Upper lobe of left lung (tissue), 6 donors: ENCODE measurements at regions not wholly inside any gene's neighbourhood (a gene's known extent, or its start where the extent isn't known, plus 50 kb on each side); places are given as distances from the start of the nearest gene placed in this dataset.

Experiments
- ATAC-seq, 2 donors: fragments of 200-7000 bp; cut with Tn5 transposase; one replicate each; pipeline ENCODE4 v1.9.1; 2022; ENCODE audit warnings: mild to moderate bottlenecking in 2 of 2, moderate library complexity in 2 of 2; ENCODE audit not compliant: low FRiP score in 2 of 2
- DNase-seq, 2 donors: peaks; one replicate each; pipeline ENCODE4 v3.0.0-alpha.2; 2019 to 2020
- H3K27ac ChIP-seq, 4 donors: fragments of 200-600 bp; sonication (generic); one replicate each; pipeline ENCODE4 v1.5.1; 2016 to 2019
- H3K27me3 ChIP-seq, 4 donors: fragments of 200-600 bp; sonication (generic); one replicate each; pipeline ENCODE4 v1.5.1; 2017 to 2019
- H3K36me3 ChIP-seq, 4 donors: fragments of 200-600 bp; sonication (generic); one replicate each; pipeline ENCODE4 v1.5.1; 2016 to 2019
- H3K4me1 ChIP-seq, 4 donors: fragments of 200-600 bp; sonication (generic); one replicate each; pipeline ENCODE4 v1.5.1; 2018 to 2019
- H3K4me3 ChIP-seq, 4 donors: fragments of 200-600 bp; sonication (generic); one replicate each; pipeline ENCODE4 v1.5.1; 2017 to 2019; ENCODE audit warnings: mild to moderate bottlenecking in 2 of 4, moderate library complexity in 1 of 4
- H3K9me3 ChIP-seq, 4 donors: fragments of 200-600 bp; sonication (generic); one replicate each; pipeline ENCODE4 v1.5.1; 2018 to 2019
- CTCF ChIP-seq, 6 experiments: fragments of 450-650 bp in 4 of 6; fragments of 200-600 bp in 2 of 6; sonication (generic) in 2 of 6; IDR thresholded peaks; one replicate each; pipeline ENCODE4 v1.5.1; 2016 to 2019; ENCODE audit warnings: antibody characterized with exemption in 6 of 6
- EP300 ChIP-seq, 4 donors: sonication (generic); formaldehyde crosslinking; IDR thresholded peaks; one replicate each; pipeline ENCODE4 v1.5.1; 2017; ENCODE audit warnings: antibody characterized with exemption in 4 of 4, control low read depth in 2 of 4
- POLR2A ChIP-seq, 4 donors: fragments of 450-650 bp; IDR thresholded peaks; one replicate each; pipeline ENCODE4 v1.5.1; 2016 to 2017; ENCODE audit warnings: antibody characterized with exemption in 4 of 4, mild to moderate bottlenecking in 2 of 4
- POLR2AphosphoS5 ChIP-seq, 2 donors: sonication (generic); formaldehyde crosslinking; IDR thresholded peaks; one replicate each; pipeline ENCODE4 v1.5.1; 2017; ENCODE audit warnings: antibody characterized with exemption in 2 of 2
- WGBS, 2 donors: methylation state at CpG; one replicate each; pipeline ENCODE4 v1.1.5; 2017 to 2018; 5-methylcytosine and 5-hydroxymethylcytosine counted together
- donor health status: DM: no; HTN: no; CAD: no; lungs with moderate emphysema.
- donor health status: DM: no; HTN: yes; CAD: no; lungs with severe emphysema.

DNA sequence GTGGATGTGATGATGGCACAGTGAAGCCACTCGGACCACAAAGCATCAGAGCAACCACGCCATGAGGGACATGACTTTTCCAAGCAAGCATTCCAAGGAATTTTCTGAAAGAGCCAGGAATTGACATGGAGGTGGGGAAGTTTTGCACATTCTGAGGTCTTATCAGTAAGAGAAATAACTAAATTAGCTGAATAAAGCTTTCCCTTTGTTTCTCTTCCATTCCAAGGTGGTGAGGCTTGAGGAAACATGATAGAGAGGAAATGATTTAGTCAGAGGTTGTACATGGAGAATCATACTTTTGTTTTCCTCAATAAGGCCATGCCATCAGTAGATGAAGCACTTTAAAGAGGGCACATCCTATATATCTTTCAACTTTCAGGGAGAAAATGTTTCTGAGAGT is 115.7 kb upstream of the MMADHC start:
- Histone ChIP-seq H3K4me1 (no peaks in the 10 kb centered on the region), H3K4me3 (no peak overlapping the region), H3K9me3 (no peaks in the 10 kb centered on the region), H3K27ac (no peak overlapping the region), H3K27me3 (no peaks in the 10 kb centered on the region), H3K36me3 (no peaks in the 10 kb centered on the region)
- TF ChIP-seq POLR2AphosphoS5 (IDR thresholded peaks at IDR 0.05): no peak
- no peak for TF ChIP-seq POLR2A (IDR thresholded peaks at IDR 0.05)
- ATAC-seq: no peak
- WGBS, 2 donors: 87 to 98% methylated on average over 2 of the region's 2 CpGs
- DNase-seq: no peak

GRCh38 chr2:149702571-149702970 is 115.0 kb upstream of the MMADHC start:
- H3K36me3 ChIP-seq: no peaks in the 10 kb centered on the region
- H3K4me1 ChIP-seq: no peaks in the 10 kb centered on the region
- no peak for DNase-seq
- H3K9me3 ChIP-seq: no peaks in the 10 kb centered on the region
- no peak overlapping the region for H3K4me3 ChIP-seq
- WGBS, 2 donors: 84 to 87% methylated on average over 4 of the region's 4 CpGs
- no peak overlapping the region for H3K27ac ChIP-seq
- no peaks in the 10 kb centered on the region for H3K27me3 ChIP-seq
- TF ChIP-seq CTCF (IDR thresholded peaks at IDR 0.05) (no peak), EP300 (IDR thresholded peaks at IDR 0.05) (no peak), POLR2AphosphoS5 (IDR thresholded peaks at IDR 0.05) (no peak), POLR2A (IDR thresholded peaks at IDR 0.05) (no peak)
- ATAC-seq: no peak

GRCh38 chr2:149701241-149701640 is 113.7 kb upstream of the MMADHC start:
- 95 to 98% methylated on average over 2 of the region's 2 CpGs for WGBS, 2 donors
- H3K27me3 ChIP-seq: no peaks in the 10 kb centered on the region
- no peak overlapping the region for H3K4me3 ChIP-seq
- ATAC-seq: no peak
- no peaks in the 10 kb centered on the region for H3K4me1 ChIP-seq
- H3K36me3 ChIP-seq: no peaks in the 10 kb centered on the region
- no peak overlapping the region for H3K27ac ChIP-seq
- H3K9me3 ChIP-seq: no peaks in the 10 kb centered on the region
- TF ChIP-seq EP300 (IDR thresholded peaks at IDR 0.05): no peak
- TF ChIP-seq POLR2A (IDR thresholded peaks at IDR 0.05): no peak
- TF ChIP-seq CTCF (IDR thresholded peaks at IDR 0.05): no peak
- TF ChIP-seq POLR2AphosphoS5 (IDR thresholded peaks at IDR 0.05): no peak
- no peak for DNase-seq

DNA sequence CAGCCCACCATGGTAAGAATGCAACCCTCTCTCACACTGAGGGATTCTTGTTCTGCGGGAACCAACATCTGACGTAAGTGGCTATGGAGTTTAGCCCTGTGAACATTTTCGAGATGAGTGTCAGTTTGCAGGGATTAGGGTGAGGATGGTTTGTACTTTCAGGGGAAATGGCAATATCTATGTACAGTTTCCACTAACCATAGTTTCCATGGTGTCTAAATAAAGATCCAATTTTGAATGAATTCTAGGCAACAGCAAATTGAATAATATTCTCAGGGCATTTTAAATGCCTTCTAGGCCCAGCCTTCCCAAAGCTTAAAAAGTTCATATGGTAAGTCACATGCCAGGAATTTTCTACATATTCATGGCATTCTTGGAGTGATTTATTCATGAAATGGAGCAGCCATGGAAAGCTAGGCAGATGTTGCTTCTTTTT is 105.4 kb upstream of the MMADHC start:
- 82 to 84% methylated on average over 3 of the region's 3 CpGs for WGBS, 2 donors
- no peak overlapping the region for H3K27ac ChIP-seq
- no peaks in the 10 kb centered on the region for H3K4me1 ChIP-seq
- DNase-seq: no peak
- no peak for TF ChIP-seq POLR2A (IDR thresholded peaks at IDR 0.05)
- TF ChIP-seq POLR2AphosphoS5 (IDR thresholded peaks at IDR 0.05): no peak
- TF ChIP-seq EP300 (IDR thresholded peaks at IDR 0.05): no peak
- TF ChIP-seq CTCF (IDR thresholded peaks at IDR 0.05): no peak
- no peaks in the 10 kb centered on the region for H3K9me3 ChIP-seq
- ATAC-seq: no peak
- no peaks in the 10 kb centered on the region for H3K36me3 ChIP-seq
- no peak overlapping the region for H3K4me3 ChIP-seq
- no peaks in the 10 kb centered on the region for H3K27me3 ChIP-seq

GRCh38 chr2:149690825-149691224 is 103.2 kb upstream of the MMADHC start:
- 84 to 88% methylated on average over 2 of the region's 2 CpGs for WGBS, 2 donors
- Histone ChIP-seq H3K27me3 (no peaks in the 10 kb centered on the region), H3K4me1 (no peaks in the 10 kb centered on the region), H3K9me3 (no peaks in the 10 kb centered on the region), H3K27ac (no peak overlapping the region), H3K4me3 (no peak overlapping the region), H3K36me3 (no peaks in the 10 kb centered on the region)
- DNase-seq (no peak), ATAC-seq (no peak)
- TF ChIP-seq EP300 (IDR thresholded peaks at IDR 0.05) (no peak), CTCF (IDR thresholded peaks at IDR 0.05) (no peak), POLR2AphosphoS5 (IDR thresholded peaks at IDR 0.05) (no peak), POLR2A (IDR thresholded peaks at IDR 0.05) (no peak)
